ENCODE measurements at regions not wholly inside any gene's neighbourhood (a gene's known extent, or its start where the extent isn't known, plus 50 kb on each side); places are given as distances from the start of the nearest gene placed in this dataset.

- DNase-seq (ENCODE audit: low read depth): no peak
- H3K9ac ChIP-seq (ENCODE audit: low read length): no peak overlapping the region
Measured at GRCh38 chr15:36059596-36059995, 513.6 kb upstream of the DPH6 start.

GRCh38 chr15:36062357-36062756 lies 516.4 kb upstream of the DPH6 start:
- Histone ChIP-seq H3K36me3 (ENCODE audit: control insufficient read depth, insufficient read depth, low read length, severe bottlenecking) (no peaks in the 10 kb centered on the region), H3K9me3 (ENCODE audit: control insufficient read depth, low read length) (no peaks in the 10 kb centered on the region), H3K4me3 (ENCODE audit: low read length) (no peak overlapping the region), H3K27me3 (replicated peaks; ENCODE audit: control insufficient read depth, insufficient read depth, low read length) (no peaks in the 10 kb centered on the region), H3K9ac (ENCODE audit: low read length) (no peak overlapping the region), H3K4me1 (ENCODE audit: control insufficient read depth, insufficient read depth, low read length) (no peaks in the 10 kb centered on the region)
- DNase-seq (ENCODE audit: low read depth): no peak

More at GRCh38 chr15:36059596-36059995, 513.6 kb upstream of the DPH6 start:
- Histone ChIP-seq H3K36me3 (ENCODE audit: control insufficient read depth, insufficient read depth, low read length, severe bottlenecking) (no peaks in the 10 kb centered on the region), H3K27me3 (replicated peaks; ENCODE audit: control insufficient read depth, insufficient read depth, low read length) (no peaks in the 10 kb centered on the region), H3K4me3 (ENCODE audit: low read length) (no peak overlapping the region), H3K4me1 (ENCODE audit: control insufficient read depth, insufficient read depth, low read length) (peaks cover 11% of the 10 kb centered on the region), H3K9me3 (ENCODE audit: control insufficient read depth, low read length) (no peaks in the 10 kb centered on the region)

GRCh38 chr15:36066757-36067156 lies 512.7 kb upstream of the CDIN1 start:
- DNase-seq (ENCODE audit: low read depth): no peak
- Histone ChIP-seq H3K27me3 (replicated peaks; ENCODE audit: control insufficient read depth, insufficient read depth, low read length) (no peaks in the 10 kb centered on the region), H3K4me1 (ENCODE audit: control insufficient read depth, insufficient read depth, low read length) (no peaks in the 10 kb centered on the region), H3K4me3 (ENCODE audit: low read length) (no peak overlapping the region), H3K9me3 (ENCODE audit: control insufficient read depth, low read length) (no peaks in the 10 kb centered on the region), H3K36me3 (ENCODE audit: control insufficient read depth, insufficient read depth, low read length, severe bottlenecking) (no peaks in the 10 kb centered on the region), H3K9ac (ENCODE audit: low read length) (no peak overlapping the region)

- DNase-seq (ENCODE audit: low read depth): no peak
- Histone ChIP-seq H3K27me3 (replicated peaks; ENCODE audit: control insufficient read depth, insufficient read depth, low read length) (no peaks in the 10 kb centered on the region), H3K9ac (ENCODE audit: low read length) (no peak overlapping the region), H3K36me3 (ENCODE audit: control insufficient read depth, insufficient read depth, low read length, severe bottlenecking) (no peaks in the 10 kb centered on the region), H3K4me1 (ENCODE audit: control insufficient read depth, insufficient read depth, low read length) (no peaks in the 10 kb centered on the region), H3K4me3 (ENCODE audit: low read length) (no peak overlapping the region), H3K9me3 (ENCODE audit: control insufficient read depth, low read length) (no peaks in the 10 kb centered on the region)
Measured at GRCh38 chr15:36067483-36068274, 511.7 kb upstream of the CDIN1 start.

- H3K9ac ChIP-seq (ENCODE audit: low read length): no peak overlapping the region
- no peaks in the 10 kb centered on the region for H3K9me3 ChIP-seq (ENCODE audit: control insufficient read depth, low read length)
- H3K36me3 ChIP-seq (ENCODE audit: control insufficient read depth, insufficient read depth, low read length, severe bottlenecking): no peaks in the 10 kb centered on the region
- no peaks in the 10 kb centered on the region for H3K27me3 ChIP-seq (replicated peaks; ENCODE audit: control insufficient read depth, insufficient read depth, low read length)
- DNase-seq (ENCODE audit: low read depth): peak; percentile 85
- H3K4me1 ChIP-seq (ENCODE audit: control insufficient read depth, insufficient read depth, low read length): no peaks in the 10 kb centered on the region
- H3K4me3 ChIP-seq (ENCODE audit: low read length): no peak overlapping the region
Measured at GRCh38 chr15:36075333-36075732, 504.1 kb upstream of the CDIN1 start.

GRCh38 chr15:36079021-36079420 lies 500.4 kb upstream of the CDIN1 start:
- Histone ChIP-seq H3K9me3 (ENCODE audit: control insufficient read depth, low read length) (peaks cover 18% of the 10 kb centered on the region), H3K27me3 (replicated peaks; ENCODE audit: control insufficient read depth, insufficient read depth, low read length) (no peaks in the 10 kb centered on the region), H3K9ac (ENCODE audit: low read length) (no peak overlapping the region), H3K36me3 (ENCODE audit: control insufficient read depth, insufficient read depth, low read length, severe bottlenecking) (no peaks in the 10 kb centered on the region), H3K4me3 (ENCODE audit: low read length) (no peak overlapping the region), H3K4me1 (ENCODE audit: control insufficient read depth, insufficient read depth, low read length) (no peaks in the 10 kb centered on the region)
- no peak for DNase-seq (ENCODE audit: low read depth)

GRCh38 chr15:36080759-36081158 lies 498.7 kb upstream of the CDIN1 start:
- Histone ChIP-seq H3K4me3 (ENCODE audit: low read length) (no peak overlapping the region), H3K36me3 (ENCODE audit: control insufficient read depth, insufficient read depth, low read length, severe bottlenecking) (no peaks in the 10 kb centered on the region), H3K9ac (ENCODE audit: low read length) (no peak overlapping the region), H3K9me3 (ENCODE audit: control insufficient read depth, low read length) (peaks cover 18% of the 10 kb centered on the region), H3K27me3 (replicated peaks; ENCODE audit: control insufficient read depth, insufficient read depth, low read length) (no peaks in the 10 kb centered on the region), H3K4me1 (ENCODE audit: control insufficient read depth, insufficient read depth, low read length) (no peaks in the 10 kb centered on the region)
- no peak for DNase-seq (ENCODE audit: low read depth)

- Histone ChIP-seq H3K36me3 (ENCODE audit: control insufficient read depth, insufficient read depth, low read length, severe bottlenecking) (no peaks in the 10 kb centered on the region), H3K4me3 (ENCODE audit: low read length) (no peak overlapping the region), H3K9me3 (ENCODE audit: control insufficient read depth, low read length) (no peaks in the 10 kb centered on the region), H3K4me1 (ENCODE audit: control insufficient read depth, insufficient read depth, low read length) (no peaks in the 10 kb centered on the region), H3K9ac (ENCODE audit: low read length) (no peak overlapping the region), H3K27me3 (replicated peaks; ENCODE audit: control insufficient read depth, insufficient read depth, low read length) (no peaks in the 10 kb centered on the region)
- DNase-seq (ENCODE audit: low read depth): peak; percentile 12
Measured at GRCh38 chr15:36090286-36090946, 489.0 kb upstream of the CDIN1 start.

GRCh38 chr15:36106640-36107335 lies 472.6 kb upstream of the CDIN1 start:
- Histone ChIP-seq H3K9me3 (ENCODE audit: control insufficient read depth, low read length) (no peaks in the 10 kb centered on the region), H3K4me1 (ENCODE audit: control insufficient read depth, insufficient read depth, low read length) (peaks cover 19% of the 10 kb centered on the region), H3K4me3 (ENCODE audit: low read length) (no peak overlapping the region), H3K36me3 (ENCODE audit: control insufficient read depth, insufficient read depth, low read length, severe bottlenecking) (no peaks in the 10 kb centered on the region), H3K9ac (ENCODE audit: low read length) (no peak overlapping the region), H3K27me3 (replicated peaks; ENCODE audit: control insufficient read depth, insufficient read depth, low read length) (no peaks in the 10 kb centered on the region)
- peak; percentile 39 for DNase-seq (ENCODE audit: low read depth)

- DNase-seq (ENCODE audit: low read depth): no peak
- Histone ChIP-seq H3K9me3 (ENCODE audit: control insufficient read depth, low read length) (no peaks in the 10 kb centered on the region), H3K4me3 (ENCODE audit: low read length) (peak overlapping the region; percentile 6), H3K36me3 (ENCODE audit: control insufficient read depth, insufficient read depth, low read length, severe bottlenecking) (no peaks in the 10 kb centered on the region), H3K9ac (ENCODE audit: low read length) (no peak overlapping the region), H3K4me1 (ENCODE audit: control insufficient read depth, insufficient read depth, low read length) (peaks cover 19% of the 10 kb centered on the region), H3K27me3 (replicated peaks; ENCODE audit: control insufficient read depth, insufficient read depth, low read length) (no peaks in the 10 kb centered on the region)
Measured at GRCh38 chr15:36108541-36108940, 470.9 kb upstream of the CDIN1 start.

GRCh38 chr15:36109943-36110658 lies 469.3 kb upstream of the CDIN1 start:
- Histone ChIP-seq H3K4me1 (ENCODE audit: control insufficient read depth, insufficient read depth, low read length) (peaks cover 25% of the 10 kb centered on the region), H3K27me3 (replicated peaks; ENCODE audit: control insufficient read depth, insufficient read depth, low read length) (no peaks in the 10 kb centered on the region), H3K9me3 (ENCODE audit: control insufficient read depth, low read length) (no peaks in the 10 kb centered on the region), H3K4me3 (ENCODE audit: low read length) (no peak overlapping the region), H3K36me3 (ENCODE audit: control insufficient read depth, insufficient read depth, low read length, severe bottlenecking) (no peaks in the 10 kb centered on the region), H3K9ac (ENCODE audit: low read length) (no peak overlapping the region)
- no peak for DNase-seq (ENCODE audit: low read depth)
